NT2/D1 (cell line): ENCODE measurements at regions not wholly inside any gene's neighbourhood (a gene's known extent, or its start where the extent isn't known, plus 50 kb on each side); places are given as distances from the start of the nearest gene placed in this dataset.

Source experiments
- SUZ12 ChIP-seq: IDR thresholded peaks from 2 replicates; pipeline ENCODE4 v1.6.1; 2011; ENCODE audit not compliant: insufficient read length, insufficient read depth; ENCODE audit errors: extremely low read depth
- YY1 ChIP-seq: IDR thresholded peaks from 2 replicates; pipeline ENCODE4 v1.6.1; 2011; ENCODE audit not compliant: insufficient read length, insufficient read depth
- ZNF274 ChIP-seq: IDR thresholded peaks from 2 replicates; pipeline ENCODE4 v1.6.1; 2011; ENCODE audit warnings: mild to moderate bottlenecking, low read depth, low read length

- TF ChIP-seq ZNF274 (no peak), YY1 (no peak), SUZ12 (no peak)
Observed at GRCh38 chr2:168343586-168343985, 96.2 kb upstream of the STK39 start.
